ENCODE measurements at regions not wholly inside any gene's neighbourhood (a gene's known extent, or its start where the extent isn't known, plus 50 kb on each side); places are given as distances from the start of the nearest gene placed in this dataset.

DNA sequence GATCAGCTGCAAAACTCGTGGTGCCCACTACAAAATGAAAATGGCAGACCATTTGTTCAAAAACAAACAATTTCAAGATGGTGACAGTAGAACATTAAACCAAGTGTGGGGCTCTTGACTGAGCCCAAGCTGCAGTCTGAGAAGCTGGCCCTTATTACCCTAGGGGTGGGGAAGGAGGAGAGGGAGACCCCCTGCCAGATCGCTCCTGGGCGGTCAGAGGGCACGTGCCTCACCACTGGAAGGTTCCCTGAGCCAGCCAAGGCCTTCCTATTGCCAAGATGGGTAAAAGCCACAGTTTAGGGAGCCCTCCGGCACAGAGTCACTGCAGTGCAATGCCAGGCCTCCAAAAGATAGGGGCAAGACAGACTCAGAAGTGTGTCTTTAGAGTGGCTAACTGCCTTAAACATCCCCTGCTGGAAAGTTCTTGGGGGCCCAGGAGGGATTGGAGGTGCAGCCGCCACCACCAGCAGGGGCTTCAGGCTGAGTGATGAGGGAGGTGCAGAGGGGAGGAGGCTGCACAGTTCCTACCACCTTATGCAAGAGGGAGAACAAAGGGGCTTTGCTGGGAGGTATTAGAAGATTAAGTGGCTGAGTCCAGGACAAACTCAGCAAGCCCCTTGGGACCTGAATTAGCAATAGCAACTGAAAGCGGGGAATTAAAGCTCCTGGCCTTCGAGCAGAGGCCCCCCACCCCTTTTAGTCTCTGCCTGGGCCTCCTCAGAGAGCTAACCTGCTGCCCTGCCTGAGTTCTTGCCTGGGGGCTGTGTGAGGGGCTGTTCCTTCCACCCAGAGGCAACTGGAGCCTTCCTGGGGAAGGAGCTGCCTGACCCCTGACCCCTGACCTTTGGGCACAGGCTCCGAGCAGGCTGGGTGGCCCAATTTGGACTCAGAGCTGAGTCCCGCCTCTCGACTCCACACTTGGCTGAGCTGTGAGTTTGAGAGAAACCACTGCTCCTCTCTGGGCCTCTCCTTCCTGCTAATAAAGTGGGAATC is 88.4 kb downstream of the VEGFA start:
- POLR2A ChIA-PET = interaction anchor here (0.6 kb wide), 1 partner anchor 72 kb away, joined by 3 read pairs; no protein-coding TSS in a partner anchor
- in situ Hi-C loops (cut with MboI) = no loop called here
- Histone ChIP-seq H3K27ac (ENCODE audit: control insufficient read depth, insufficient read depth) (no peak overlapping the region), H3K4me3 (no peak overlapping the region), H3K9ac (ENCODE audit: control insufficient read depth, insufficient read depth, low read length) (no peak overlapping the region), H3K36me3 (ENCODE audit: control insufficient read depth in 2 of 2, insufficient read depth in 2 of 2, low read length in 1 of 2) (no peaks in the 10 kb centered on the region), H2AFZ (ENCODE audit: control insufficient read depth, low read depth, low read length) (no peak overlapping the region), H3K79me2 (ENCODE audit: control insufficient read depth, insufficient read depth, low read length) (no peaks in the 10 kb centered on the region), H3K4me1 (ENCODE audit: control insufficient read depth, insufficient read depth, low read length) (peaks cover 8% of the 10 kb centered on the region), H3K27me3 (replicated peaks in 1 of 2; ENCODE audit: control insufficient read depth in 2 of 2, insufficient read depth in 2 of 2, low read length in 1 of 2) (no peaks in the 10 kb centered on the region), H3K4me2 (ENCODE audit: control insufficient read depth, insufficient read depth) (no peak overlapping the region), H3K9me3 (replicated peaks; ENCODE audit: control insufficient read depth, insufficient read depth, low read length) (no peaks in the 10 kb centered on the region), H4K20me1 (ENCODE audit: control insufficient read depth, insufficient read depth) (no peaks in the 10 kb centered on the region)
- RAD21 ChIA-PET (ENCODE audit: unreplicated experiment) = no interaction called here
- FAIRE-seq = no peak
- ATAC-seq = no peak
- BruUV-seq (replicated peaks) = no TSS peak
- no peak for DNase-seq (ENCODE audit: low read depth, low spot score)
- 26% methylated on average over 11 of the region's 11 CpGs for WGBS (ENCODE audit: insufficient coverage, insufficient replicate concordance, low lambda C conversion rate, missing lambda C conversion rate)
- SMC1A ChIA-PET (ENCODE audit: uncharacterized antibody, unreplicated experiment) = no interaction called here
- intact Hi-C loops (cut with micrococcal nuclease; ENCODE audit: unreplicated experiment) = loop anchor here (5.0 kb wide), 1 partner anchor 144 kb away; no protein-coding TSS in a partner anchor
- TF ChIP-seq STAT3 (IDR thresholded peaks at IDR 0.05; ENCODE audit: low read depth, low read length) (no peak), HCFC1 (IDR thresholded peaks at IDR 0.05; ENCODE audit: low read length) (no peak), NR2C1 (IDR thresholded peaks at IDR 0.05) (peak; percentile 54), CREM (IDR thresholded peaks at IDR 0.05; ENCODE audit: low read depth) (no peak), NR2F1 (conservative IDR thresholded peaks at IDR 0.05) (peak; percentile 43; the same call in 1 of the 2 replicates), ATF7 (IDR thresholded peaks at IDR 0.05; ENCODE audit: low read depth) (no peak)
- TF ChIP-seq, protein P1, sequence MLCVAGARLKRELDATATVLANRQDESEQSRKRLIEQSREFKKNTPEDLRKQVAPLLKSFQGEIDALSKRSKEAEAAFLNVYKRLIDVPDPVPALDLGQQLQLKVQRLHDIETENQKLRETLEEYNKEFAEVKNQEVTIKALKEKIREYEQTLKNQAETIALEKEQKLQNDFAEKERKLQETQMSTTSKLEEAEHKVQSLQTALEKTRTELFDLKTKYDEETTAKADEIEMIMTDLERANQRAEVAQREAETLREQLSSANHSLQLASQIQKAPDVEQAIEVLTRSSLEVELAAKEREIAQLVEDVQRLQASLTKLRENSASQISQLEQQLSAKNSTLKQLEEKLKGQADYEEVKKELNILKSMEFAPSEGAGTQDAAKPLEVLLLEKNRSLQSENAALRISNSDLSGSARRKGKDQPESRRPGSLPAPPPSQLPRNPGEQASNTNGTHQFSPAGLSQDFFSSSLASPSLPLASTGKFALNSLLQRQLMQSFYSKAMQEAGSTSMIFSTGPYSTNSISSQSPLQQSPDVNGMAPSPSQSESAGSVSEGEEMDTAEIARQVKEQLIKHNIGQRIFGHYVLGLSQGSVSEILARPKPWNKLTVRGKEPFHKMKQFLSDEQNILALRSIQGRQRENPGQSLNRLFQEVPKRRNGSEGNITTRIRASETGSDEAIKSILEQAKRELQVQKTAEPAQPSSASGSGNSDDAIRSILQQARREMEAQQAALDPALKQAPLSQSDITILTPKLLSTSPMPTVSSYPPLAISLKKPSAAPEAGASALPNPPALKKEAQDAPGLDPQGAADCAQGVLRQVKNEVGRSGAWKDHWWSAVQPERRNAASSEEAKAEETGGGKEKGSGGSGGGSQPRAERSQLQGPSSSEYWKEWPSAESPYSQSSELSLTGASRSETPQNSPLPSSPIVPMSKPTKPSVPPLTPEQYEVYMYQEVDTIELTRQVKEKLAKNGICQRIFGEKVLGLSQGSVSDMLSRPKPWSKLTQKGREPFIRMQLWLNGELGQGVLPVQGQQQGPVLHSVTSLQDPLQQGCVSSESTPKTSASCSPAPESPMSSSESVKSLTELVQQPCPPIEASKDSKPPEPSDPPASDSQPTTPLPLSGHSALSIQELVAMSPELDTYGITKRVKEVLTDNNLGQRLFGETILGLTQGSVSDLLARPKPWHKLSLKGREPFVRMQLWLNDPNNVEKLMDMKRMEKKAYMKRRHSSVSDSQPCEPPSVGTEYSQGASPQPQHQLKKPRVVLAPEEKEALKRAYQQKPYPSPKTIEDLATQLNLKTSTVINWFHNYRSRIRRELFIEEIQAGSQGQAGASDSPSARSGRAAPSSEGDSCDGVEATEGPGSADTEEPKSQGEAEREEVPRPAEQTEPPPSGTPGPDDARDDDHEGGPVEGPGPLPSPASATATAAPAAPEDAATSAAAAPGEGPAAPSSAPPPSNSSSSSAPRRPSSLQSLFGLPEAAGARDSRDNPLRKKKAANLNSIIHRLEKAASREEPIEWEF (IDR thresholded peaks at IDR 0.05; ENCODE audit: insufficient replicate concordance, low read depth, low read length) = no peak
- CTCF ChIA-PET = interaction anchor here (1.1 kb wide), 1 partner anchor 12 kb away, joined by 3 read pairs; no protein-coding TSS in a partner anchor
